ENCODE measurements at regions not wholly inside any gene's neighbourhood (a gene's known extent, or its start where the extent isn't known, plus 50 kb on each side); places are given as distances from the start of the nearest gene placed in this dataset.
A peak's percentile ranks its signal among the peaks of the same experiment; 100 is the strongest.

DNA sequence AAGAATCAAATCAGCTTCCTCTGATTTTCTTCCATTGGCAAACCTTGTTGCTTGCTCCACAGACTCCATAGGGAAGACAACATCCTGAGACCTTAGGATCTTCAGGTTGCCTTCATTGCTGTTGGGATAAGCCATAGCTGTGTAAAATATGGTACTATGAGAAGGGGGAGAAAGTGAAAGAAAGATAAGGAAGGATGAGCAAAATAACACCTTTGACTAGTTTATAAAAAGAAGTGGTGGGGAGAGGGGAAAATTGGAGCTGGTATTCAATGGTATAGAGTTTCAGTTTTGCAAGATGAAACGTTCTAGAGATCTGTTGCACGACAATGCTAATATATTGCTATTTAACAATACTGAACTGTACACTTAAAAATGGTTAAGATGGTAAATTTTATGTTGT lies 180.4 kb upstream of the PHYHIPL start:
- no peak overlapping the region for H3K27ac ChIP-seq
- 78% methylated on average over 2 of the region's 2 CpGs for WGBS
- H3K36me3 ChIP-seq, result no peaks in the 10 kb centered on the region
- H3K27me3 ChIP-seq, result no peaks in the 10 kb centered on the region
- H3K4me1 ChIP-seq, result no peaks in the 10 kb centered on the region
- DNase-seq (ENCODE audit: low spot score in 2 of 2), result no peak
- TF ChIP-seq EP300 (IDR thresholded peaks at IDR 0.05) (no peak), POLR2A (IDR thresholded peaks at IDR 0.05) (no peak), POLR2AphosphoS5 (IDR thresholded peaks at IDR 0.05) (no peak)
- TF ChIP-seq, protein P1, sequence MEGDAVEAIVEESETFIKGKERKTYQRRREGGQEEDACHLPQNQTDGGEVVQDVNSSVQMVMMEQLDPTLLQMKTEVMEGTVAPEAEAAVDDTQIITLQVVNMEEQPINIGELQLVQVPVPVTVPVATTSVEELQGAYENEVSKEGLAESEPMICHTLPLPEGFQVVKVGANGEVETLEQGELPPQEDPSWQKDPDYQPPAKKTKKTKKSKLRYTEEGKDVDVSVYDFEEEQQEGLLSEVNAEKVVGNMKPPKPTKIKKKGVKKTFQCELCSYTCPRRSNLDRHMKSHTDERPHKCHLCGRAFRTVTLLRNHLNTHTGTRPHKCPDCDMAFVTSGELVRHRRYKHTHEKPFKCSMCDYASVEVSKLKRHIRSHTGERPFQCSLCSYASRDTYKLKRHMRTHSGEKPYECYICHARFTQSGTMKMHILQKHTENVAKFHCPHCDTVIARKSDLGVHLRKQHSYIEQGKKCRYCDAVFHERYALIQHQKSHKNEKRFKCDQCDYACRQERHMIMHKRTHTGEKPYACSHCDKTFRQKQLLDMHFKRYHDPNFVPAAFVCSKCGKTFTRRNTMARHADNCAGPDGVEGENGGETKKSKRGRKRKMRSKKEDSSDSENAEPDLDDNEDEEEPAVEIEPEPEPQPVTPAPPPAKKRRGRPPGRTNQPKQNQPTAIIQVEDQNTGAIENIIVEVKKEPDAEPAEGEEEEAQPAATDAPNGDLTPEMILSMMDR (IDR thresholded peaks at IDR 0.05), result no peak
- H3K4me3 ChIP-seq, result no peak overlapping the region
- no peaks in the 10 kb centered on the region for H3K9me3 ChIP-seq

- WGBS, result 93% methylated on average over 2 of the region's 2 CpGs
- no peaks in the 10 kb centered on the region for H3K27me3 ChIP-seq
- H3K27ac ChIP-seq, result no peak overlapping the region
- no peaks in the 10 kb centered on the region for H3K36me3 ChIP-seq
- H3K4me1 ChIP-seq, result no peaks in the 10 kb centered on the region
- H3K4me3 ChIP-seq, result no peak overlapping the region
- no peak for DNase-seq (ENCODE audit: low spot score in 2 of 2)
- H3K9me3 ChIP-seq, result no peaks in the 10 kb centered on the region
- TF ChIP-seq EP300 (IDR thresholded peaks at IDR 0.05) (no peak), POLR2AphosphoS5 (IDR thresholded peaks at IDR 0.05) (no peak), POLR2A (IDR thresholded peaks at IDR 0.05) (no peak)
- TF ChIP-seq, protein P1 (IDR thresholded peaks at IDR 0.05), result no peak
Measured at GRCh38 chr10:58996866-58997265, 179.6 kb upstream of the PHYHIPL start.

DNA sequence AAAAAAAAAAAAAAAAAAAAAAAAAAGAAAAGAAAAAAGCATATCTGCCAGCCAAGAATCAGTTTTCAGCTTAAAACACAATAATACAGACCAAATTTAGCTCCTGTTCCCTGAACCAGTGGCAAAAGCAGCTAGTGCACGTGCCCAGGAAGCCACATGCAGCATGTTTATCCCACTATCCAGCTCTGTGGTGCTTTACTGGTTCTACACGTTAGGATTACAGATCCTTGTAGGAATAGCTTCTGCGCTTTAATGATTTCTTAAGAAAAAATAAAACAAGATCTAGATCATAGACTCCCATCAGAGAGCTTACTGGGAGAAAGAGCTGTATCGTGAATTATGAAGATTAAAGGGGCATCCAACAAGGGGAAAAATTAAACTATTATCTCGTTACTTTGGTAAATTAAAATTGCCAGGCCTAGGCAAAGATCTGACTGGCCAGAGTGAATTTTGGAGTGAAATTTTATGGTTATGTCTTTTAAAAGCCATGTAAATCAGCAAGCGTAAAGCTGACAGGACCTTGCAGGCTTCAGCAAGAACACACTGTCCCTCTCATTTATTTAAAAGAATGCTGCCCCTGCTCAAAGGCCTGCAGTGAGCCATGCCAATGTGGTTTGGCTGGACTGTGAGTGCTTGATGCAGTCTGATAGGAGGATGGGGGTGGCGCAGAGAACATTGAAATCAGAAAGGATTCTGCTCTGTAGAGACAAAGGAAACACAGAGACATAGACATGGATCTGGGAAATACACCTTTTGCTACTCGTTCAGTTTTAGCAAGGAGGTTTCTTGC lies 177.3 kb upstream of the PHYHIPL start:
- Histone ChIP-seq H3K4me1 (no peaks in the 10 kb centered on the region), H3K36me3 (no peaks in the 10 kb centered on the region), H3K9me3 (no peaks in the 10 kb centered on the region), H3K27ac (peak overlapping the region; percentile 80), H3K4me3 (no peak overlapping the region), H3K27me3 (no peaks in the 10 kb centered on the region)
- TF ChIP-seq, protein P1 (IDR thresholded peaks at IDR 0.05), result no peak
- peak in 1 of 3 donors; percentile 65 for TF ChIP-seq POLR2AphosphoS5 (IDR thresholded peaks at IDR 0.05)
- 76% methylated on average over 8 of the region's 8 CpGs for WGBS
- DNase-seq (ENCODE audit: low spot score in 2 of 2), result peak in 1 of 2 donors; percentile 80

- TF ChIP-seq, protein P1 (IDR thresholded peaks at IDR 0.05), result no peak
- TF ChIP-seq POLR2AphosphoS5 (IDR thresholded peaks at IDR 0.05) (no peak), EP300 (IDR thresholded peaks at IDR 0.05) (no peak), POLR2A (IDR thresholded peaks at IDR 0.05) (no peak)
- H3K27me3 ChIP-seq, result no peaks in the 10 kb centered on the region
- no CpG with 5 or more reads among the region's 1 CpG for WGBS
Measured at GRCh38 chr10:59000162-59000825, 176.1 kb upstream of the PHYHIPL start.

DNA sequence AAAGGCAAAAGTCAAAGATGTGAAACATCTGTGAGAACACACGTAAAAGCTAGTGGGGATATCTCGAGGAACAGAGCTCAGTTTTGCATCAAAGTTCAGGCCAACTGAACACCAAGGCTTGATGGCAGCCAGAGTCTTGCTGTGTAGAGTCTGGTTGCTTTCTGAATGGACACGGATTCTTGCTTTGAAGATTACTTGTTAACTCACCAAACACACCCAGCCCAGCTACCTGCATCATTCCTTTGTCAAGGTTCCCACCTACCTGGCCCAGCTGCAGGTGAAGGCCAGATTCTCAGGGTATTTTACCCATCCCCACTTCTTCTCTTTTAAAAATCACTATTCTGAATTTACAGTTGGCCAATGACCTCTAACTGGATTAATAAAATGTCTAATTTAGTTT lies 174.4 kb upstream of the PHYHIPL start:
- H3K27me3 ChIP-seq, result no peaks in the 10 kb centered on the region
- no peaks in the 10 kb centered on the region for H3K9me3 ChIP-seq
- no peak overlapping the region for H3K4me3 ChIP-seq
- H3K4me1 ChIP-seq, result no peaks in the 10 kb centered on the region
- no peak for DNase-seq (ENCODE audit: low spot score in 2 of 2)
- H3K36me3 ChIP-seq, result no peaks in the 10 kb centered on the region
- H3K27ac ChIP-seq, result no peak overlapping the region
- WGBS, result 69% methylated on average over 3 of the region's 3 CpGs
- TF ChIP-seq EP300 (IDR thresholded peaks at IDR 0.05) (no peak), POLR2AphosphoS5 (IDR thresholded peaks at IDR 0.05) (no peak), POLR2A (IDR thresholded peaks at IDR 0.05) (no peak)
- TF ChIP-seq, protein P1 (IDR thresholded peaks at IDR 0.05), result no peak

More at GRCh38 chr10:59000162-59000825, 176.1 kb upstream of the PHYHIPL start:
- H3K9me3 ChIP-seq, result no peaks in the 10 kb centered on the region
- no peak overlapping the region for H3K27ac ChIP-seq
- H3K4me3 ChIP-seq, result no peak overlapping the region
- no peak for DNase-seq (ENCODE audit: low spot score in 2 of 2)
- no peaks in the 10 kb centered on the region for H3K36me3 ChIP-seq
- no peaks in the 10 kb centered on the region for H3K4me1 ChIP-seq

Measured in suprapubic skin (tissue), 4 donors.